ENCODE measurements at regions not wholly inside any gene's neighbourhood (a gene's known extent, or its start where the extent isn't known, plus 50 kb on each side); places are given as distances from the start of the nearest gene placed in this dataset.

GRCh38 chr1:232201024-232201423, 428.9 kb downstream of the SIPA1L2 start:
- no peak for DNase-seq (ENCODE audit: low read depth)

DNA sequence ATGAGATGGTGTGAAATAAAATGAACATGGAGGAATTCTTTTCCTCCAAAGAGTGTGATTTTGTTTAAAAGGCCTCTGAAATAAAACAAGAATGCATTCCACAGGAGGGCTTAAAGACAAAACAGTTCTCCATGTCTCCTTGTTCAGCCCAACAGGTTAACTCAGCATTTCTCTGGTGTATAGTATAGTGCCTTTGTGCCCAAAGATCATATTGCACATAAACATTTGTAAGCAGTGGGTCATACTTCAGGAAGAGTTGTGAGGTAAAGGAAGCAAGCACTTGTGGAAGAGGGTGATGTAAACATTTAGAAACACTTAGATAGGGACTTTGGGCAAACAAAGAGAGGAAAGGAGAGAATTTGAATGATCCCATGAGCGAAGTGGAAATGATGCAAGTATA, 433.9 kb downstream of the SIPA1L2 start:
- DNase-seq (ENCODE audit: low read depth) = no peak

GRCh38 chr1:232194424-232194823, 435.5 kb downstream of the SIPA1L2 start:
- no peak for DNase-seq (ENCODE audit: low read depth)

GRCh38 chr1:232193451-232193783, 436.5 kb downstream of the SIPA1L2 start:
- no peak for DNase-seq (ENCODE audit: low read depth)

- DNase-seq (ENCODE audit: low read depth) = no peak
These were observed 437.0 kb downstream of the SIPA1L2 start for GRCh38 chr1:232192781-232193450.

DNA sequence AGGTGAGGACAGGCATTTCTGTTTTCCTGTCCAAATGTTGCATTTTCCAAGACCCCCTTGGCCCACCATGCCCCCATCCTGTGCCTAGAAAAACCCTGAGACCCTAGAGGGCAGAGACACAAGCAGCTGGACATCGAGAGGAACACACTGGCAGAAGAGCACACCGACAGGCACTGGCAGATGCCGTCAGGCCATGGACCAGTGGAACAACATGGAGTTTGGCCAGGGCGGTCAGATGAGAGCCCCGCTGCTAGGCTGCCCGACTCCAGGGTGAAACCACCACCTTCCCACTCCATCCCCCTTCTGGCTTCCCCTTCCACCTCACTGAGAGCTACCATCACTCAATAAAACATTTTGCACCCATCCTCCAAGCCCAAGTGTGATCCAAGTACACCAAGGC, 438.4 kb downstream of the SIPA1L2 start:
- DNase-seq (ENCODE audit: low read depth) = no peak

DNA sequence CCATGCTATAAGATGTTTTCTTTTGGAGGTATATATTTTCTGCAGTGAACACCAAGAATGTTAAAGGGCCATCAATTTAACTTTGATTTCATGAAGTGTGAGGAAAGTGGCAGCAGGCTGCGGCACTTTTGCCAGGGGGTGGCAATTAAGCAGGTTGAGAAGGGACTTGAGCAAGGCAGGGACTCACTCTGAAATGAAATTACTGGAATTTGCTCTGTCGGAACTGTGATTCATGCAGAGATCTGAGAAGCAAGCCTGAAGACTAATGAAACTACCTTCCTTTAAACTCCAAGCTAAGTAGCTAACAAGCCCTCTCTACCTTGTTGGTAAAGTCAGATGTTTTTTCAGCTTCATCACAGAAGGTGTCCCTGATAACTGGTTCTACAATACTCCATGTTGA, 441.6 kb downstream of the SIPA1L2 start:
- DNase-seq (ENCODE audit: low read depth) = no peak

- DNase-seq (ENCODE audit: low read depth) = peak; percentile 41
These were observed 443.0 kb downstream of the SIPA1L2 start for GRCh38 chr1:232186931-232187330.

DNA sequence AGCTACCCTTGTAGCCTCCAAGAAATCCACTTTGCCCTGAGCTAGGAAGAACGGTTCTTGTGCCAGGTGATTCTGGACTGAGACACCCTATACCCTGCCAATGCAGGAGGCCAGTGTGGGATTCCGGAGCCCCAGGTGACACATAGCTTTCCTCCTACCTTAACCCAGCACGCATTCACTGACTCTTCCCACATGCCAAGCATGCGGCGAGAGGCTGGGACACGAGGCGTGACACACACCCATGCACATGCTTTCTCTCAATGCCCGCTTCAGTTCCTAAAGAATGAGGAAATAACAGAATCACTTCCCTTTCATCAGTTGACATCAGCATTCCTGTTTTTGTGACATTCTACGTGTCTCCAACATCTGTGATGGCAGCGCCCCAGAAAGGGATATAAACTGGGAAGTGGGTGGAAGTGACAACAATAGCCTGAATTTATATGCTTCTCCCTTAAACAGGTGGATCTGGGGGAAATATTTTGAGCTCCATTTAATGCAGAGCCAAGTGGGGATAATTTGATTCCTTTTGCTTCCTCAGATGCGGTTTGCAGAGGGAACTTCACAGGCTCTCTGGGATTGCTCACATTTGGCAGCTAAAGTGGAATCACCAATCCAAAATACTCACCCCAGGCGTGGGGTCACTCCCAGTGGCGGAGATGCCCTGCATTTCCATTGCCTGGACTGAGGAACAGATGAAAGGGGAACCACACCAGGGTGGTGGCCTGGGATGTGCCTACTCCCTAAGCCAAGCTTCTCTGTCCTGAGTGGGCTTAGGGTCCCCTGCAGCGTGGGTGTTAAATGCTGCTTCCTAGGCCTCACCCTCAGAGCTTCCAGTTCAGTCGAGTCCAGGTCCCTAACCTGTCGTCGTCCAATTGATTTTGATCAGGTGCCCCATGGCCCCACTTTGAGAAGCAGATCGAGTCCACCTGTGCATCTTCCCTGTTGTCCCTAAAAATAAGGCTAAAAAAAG, 445.1 kb downstream of the SIPA1L2 start:
- DNase-seq (ENCODE audit: low read depth) = no peak

DNA sequence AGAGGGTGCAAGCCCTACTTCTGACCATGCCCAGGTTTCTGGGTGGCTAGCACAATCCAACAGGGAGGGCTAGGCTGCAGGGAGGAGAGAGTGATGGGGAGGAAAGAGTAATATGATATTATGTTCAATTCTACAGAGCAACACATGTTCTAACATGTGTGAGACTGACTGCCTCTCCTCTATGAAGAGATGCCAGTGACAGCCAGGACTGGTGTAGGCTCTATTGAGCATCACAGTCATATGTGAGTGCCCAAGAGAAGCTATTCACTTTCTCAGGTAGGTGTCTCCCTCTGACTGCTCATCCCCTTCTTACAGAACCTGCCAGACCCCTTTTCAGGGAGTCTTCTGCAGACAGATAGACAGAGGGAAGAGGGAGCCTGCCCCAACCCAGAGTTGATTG, 446.1 kb downstream of the SIPA1L2 start:
- no peak for DNase-seq (ENCODE audit: low read depth)

GRCh38 chr1:232183266-232183800, 446.6 kb downstream of the SIPA1L2 start:
- no peak for DNase-seq (ENCODE audit: low read depth)

- no peak for DNase-seq (ENCODE audit: low read depth)
These were observed 447.7 kb downstream of the SIPA1L2 start for GRCh38 chr1:232182236-232182635.

DNA sequence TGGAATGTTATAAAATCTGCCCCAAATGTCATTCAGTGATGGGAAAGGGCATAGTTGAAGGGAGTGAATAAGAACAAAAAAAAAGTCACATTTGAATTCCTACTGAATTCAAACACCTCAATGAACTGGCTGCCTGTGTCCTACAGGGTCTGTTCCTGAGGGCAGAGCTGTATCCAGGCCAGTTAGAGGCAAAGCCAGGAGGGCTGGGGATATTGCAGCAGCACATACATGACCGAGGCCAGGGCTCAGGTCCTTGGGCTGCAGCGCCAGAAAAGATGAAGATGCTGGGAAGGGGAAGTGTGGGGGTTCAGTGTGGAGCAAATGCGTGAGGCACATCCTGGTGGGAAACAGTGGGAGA, 449.2 kb downstream of the SIPA1L2 start:
- DNase-seq (ENCODE audit: low read depth) = no peak

- no peak for DNase-seq (ENCODE audit: low read depth)
These were observed 449.8 kb downstream of the SIPA1L2 start for GRCh38 chr1:232179896-232180778.

DNA sequence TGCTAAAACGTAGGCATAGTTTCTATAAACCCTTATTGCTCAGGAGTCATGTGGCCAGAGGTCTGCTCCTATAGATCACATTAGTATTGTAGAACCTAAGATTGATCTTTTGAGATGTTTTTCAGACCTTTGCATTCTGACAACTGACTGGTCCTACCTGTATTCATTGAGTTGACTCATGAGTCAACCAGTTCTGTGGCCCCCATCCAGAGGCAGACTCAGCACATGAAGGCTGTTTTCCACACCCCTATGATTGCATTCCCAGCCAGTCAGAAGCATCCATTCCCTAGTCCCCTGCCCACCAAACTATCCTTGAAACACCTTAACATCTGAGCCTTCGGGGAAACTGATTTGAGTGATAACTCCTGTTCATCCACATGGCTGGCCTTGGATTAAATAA, 451.7 kb downstream of the SIPA1L2 start:
- DNase-seq (ENCODE audit: low read depth) = no peak

GRCh38 chr1:232177438-232177837, 452.5 kb downstream of the SIPA1L2 start:
- DNase-seq (ENCODE audit: low read depth) = no peak

- no peak for DNase-seq (ENCODE audit: low read depth)
These were observed 453.7 kb downstream of the SIPA1L2 start for GRCh38 chr1:232176222-232176621.

GRCh38 chr1:232174306-232174705, 455.6 kb downstream of the SIPA1L2 start:
- no peak for DNase-seq (ENCODE audit: low read depth)

- no peak for DNase-seq (ENCODE audit: low read depth)
These were observed 457.4 kb downstream of the SIPA1L2 start for GRCh38 chr1:232172563-232172962.

DNA sequence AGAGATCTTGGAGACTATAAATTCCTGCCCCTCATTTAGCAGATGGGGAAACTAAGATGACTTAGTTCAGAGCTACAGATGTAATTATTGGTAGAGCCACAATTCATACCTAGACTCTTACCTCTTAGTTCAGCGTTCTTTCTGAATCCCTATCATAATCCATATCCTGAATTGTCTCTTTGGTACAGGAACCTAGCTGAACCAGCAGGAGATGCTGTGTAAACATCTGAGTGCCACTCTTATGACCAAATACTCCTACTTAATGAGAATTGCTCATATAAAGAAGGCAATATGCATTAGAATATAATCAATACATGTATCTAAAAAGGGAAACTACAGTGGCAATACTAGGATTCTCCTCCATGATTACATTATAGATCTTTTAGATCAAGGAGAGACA, 459.0 kb downstream of the SIPA1L2 start:
- DNase-seq (ENCODE audit: low read depth) = no peak

- DNase-seq (ENCODE audit: low read depth) = no peak
These were observed 460.5 kb downstream of the SIPA1L2 start for GRCh38 chr1:232169436-232169835.

DNA sequence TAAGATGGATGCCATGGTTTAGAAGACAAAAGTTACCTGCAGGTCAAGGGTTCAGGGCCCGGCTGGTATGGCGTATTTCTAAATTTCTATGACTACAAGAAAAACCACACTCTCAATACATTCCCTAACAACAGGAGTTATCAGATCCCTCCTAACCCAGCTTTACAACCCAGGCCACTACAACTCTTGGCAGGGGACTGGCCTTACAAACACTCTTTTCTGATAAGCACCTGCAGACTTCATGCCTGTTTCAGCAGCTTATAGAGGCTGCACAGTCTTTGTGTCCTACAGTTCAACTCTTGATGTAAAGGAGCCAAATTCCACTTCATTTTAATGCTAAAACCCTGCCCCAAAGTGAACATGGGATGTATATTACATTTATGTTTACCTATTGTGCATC, 461.4 kb downstream of the SIPA1L2 start:
- no peak for DNase-seq (ENCODE audit: low read depth)
